ENCODE measurements at regions not wholly inside any gene's neighbourhood (a gene's known extent, or its start where the extent isn't known, plus 50 kb on each side); places are given as distances from the start of the nearest gene placed in this dataset.

GRCh38 chr14:53609009-53609408 lies 347.6 kb downstream of the BMP4 start:
- Histone ChIP-seq H3K4me1 (ENCODE audit: insufficient read depth, low read length) (peaks cover 9% of the 10 kb centered on the region; the same call in 1 of the 2 replicates), H3K79me2 (ENCODE audit: insufficient read depth, low read length) (no peaks in the 10 kb centered on the region), H3K4me3 (ENCODE audit: low read depth in 1 of 2, low read length in 2 of 2) (no peak overlapping the region), H3K36me3 (ENCODE audit: insufficient read depth, low read length) (no peaks in the 10 kb centered on the region), H3K27ac (ENCODE audit: low read length) (no peak overlapping the region), H3K9ac (ENCODE audit: low read depth, low read length) (no peak overlapping the region), H3K4me2 (ENCODE audit: insufficient read depth, low read length) (no peak overlapping the region), H3K9me3 (ENCODE audit: insufficient read depth, low read length, severe bottlenecking) (no peaks in the 10 kb centered on the region), H2AFZ (ENCODE audit: low read depth, low read length) (no peak overlapping the region), H3K27me3 (ENCODE audit: insufficient read depth, low read length, poor library complexity) (no peaks in the 10 kb centered on the region), H4K20me1 (ENCODE audit: insufficient read depth, low read length) (no peaks in the 10 kb centered on the region)
- TF ChIP-seq EZH2 (IDR thresholded peaks at IDR 0.05; ENCODE audit: borderline replicate concordance, low read depth, low read length, severe bottlenecking) = no peak
- no peak for TF ChIP-seq CTCF (IDR thresholded peaks at IDR 0.05; ENCODE audit: borderline replicate concordance, extremely low read depth, low read length, poor library complexity, severe bottlenecking)
- DNase-seq (no peak), ATAC-seq (ENCODE audit: insufficient read depth, low read depth) (no peak)

- Histone ChIP-seq H3K9ac (ENCODE audit: low read depth, low read length) (no peak overlapping the region), H3K9me3 (ENCODE audit: insufficient read depth, low read length, severe bottlenecking) (no peaks in the 10 kb centered on the region), H3K4me1 (ENCODE audit: insufficient read depth, low read length) (peaks cover 10% of the 10 kb centered on the region; the same call in 1 of the 2 replicates), H2AFZ (ENCODE audit: low read depth, low read length) (no peak overlapping the region), H3K27me3 (ENCODE audit: insufficient read depth, low read length, poor library complexity) (no peaks in the 10 kb centered on the region), H4K20me1 (ENCODE audit: insufficient read depth, low read length) (no peaks in the 10 kb centered on the region), H3K79me2 (ENCODE audit: insufficient read depth, low read length) (no peaks in the 10 kb centered on the region), H3K4me2 (ENCODE audit: insufficient read depth, low read length) (no peak overlapping the region), H3K4me3 (ENCODE audit: low read depth in 1 of 2, low read length in 2 of 2) (no peak overlapping the region), H3K36me3 (ENCODE audit: insufficient read depth, low read length) (no peaks in the 10 kb centered on the region), H3K27ac (ENCODE audit: low read length) (no peak overlapping the region)
- no peak for DNase-seq
- TF ChIP-seq CTCF (IDR thresholded peaks at IDR 0.05; ENCODE audit: borderline replicate concordance, extremely low read depth, low read length, poor library complexity, severe bottlenecking) (no peak), EZH2 (IDR thresholded peaks at IDR 0.05; ENCODE audit: borderline replicate concordance, low read depth, low read length, severe bottlenecking) (no peak)
- no peak for ATAC-seq (ENCODE audit: insufficient read depth, low read depth)
Measured at GRCh38 chr14:53608369-53608768, 348.3 kb downstream of the BMP4 start.

GRCh38 chr14:53606203-53606602 lies 350.4 kb downstream of the BMP4 start:
- no peak for DNase-seq
- Histone ChIP-seq H3K4me3 (ENCODE audit: low read depth in 1 of 2, low read length in 2 of 2) (no peak overlapping the region), H3K4me2 (ENCODE audit: insufficient read depth, low read length) (no peak overlapping the region), H3K27me3 (ENCODE audit: insufficient read depth, low read length, poor library complexity) (no peaks in the 10 kb centered on the region), H3K9me3 (ENCODE audit: insufficient read depth, low read length, severe bottlenecking) (no peaks in the 10 kb centered on the region), H2AFZ (ENCODE audit: low read depth, low read length) (no peak overlapping the region), H4K20me1 (ENCODE audit: insufficient read depth, low read length) (no peaks in the 10 kb centered on the region), H3K4me1 (ENCODE audit: insufficient read depth, low read length) (peaks cover 7% of the 10 kb centered on the region; the same call in 1 of the 2 replicates), H3K9ac (ENCODE audit: low read depth, low read length) (no peak overlapping the region), H3K27ac (ENCODE audit: low read length) (no peak overlapping the region), H3K79me2 (ENCODE audit: insufficient read depth, low read length) (no peaks in the 10 kb centered on the region), H3K36me3 (ENCODE audit: insufficient read depth, low read length) (no peaks in the 10 kb centered on the region)
- TF ChIP-seq CTCF (IDR thresholded peaks at IDR 0.05; ENCODE audit: borderline replicate concordance, extremely low read depth, low read length, poor library complexity, severe bottlenecking) = no peak
- TF ChIP-seq EZH2 (IDR thresholded peaks at IDR 0.05; ENCODE audit: borderline replicate concordance, low read depth, low read length, severe bottlenecking) = no peak
- ATAC-seq (ENCODE audit: insufficient read depth, low read depth) = no peak

GRCh38 chr14:53605562-53605961 lies 351.1 kb downstream of the BMP4 start:
- Histone ChIP-seq H3K4me2 (ENCODE audit: insufficient read depth, low read length) (no peak overlapping the region), H3K36me3 (ENCODE audit: insufficient read depth, low read length) (no peaks in the 10 kb centered on the region), H2AFZ (ENCODE audit: low read depth, low read length) (no peak overlapping the region), H3K9me3 (ENCODE audit: insufficient read depth, low read length, severe bottlenecking) (no peaks in the 10 kb centered on the region), H3K9ac (ENCODE audit: low read depth, low read length) (no peak overlapping the region), H3K4me1 (ENCODE audit: insufficient read depth, low read length) (peaks cover 7% of the 10 kb centered on the region; the same call in 1 of the 2 replicates), H3K27ac (ENCODE audit: low read length) (no peak overlapping the region), H4K20me1 (ENCODE audit: insufficient read depth, low read length) (no peaks in the 10 kb centered on the region), H3K4me3 (ENCODE audit: low read depth in 1 of 2, low read length in 2 of 2) (no peak overlapping the region), H3K79me2 (ENCODE audit: insufficient read depth, low read length) (no peaks in the 10 kb centered on the region), H3K27me3 (ENCODE audit: insufficient read depth, low read length, poor library complexity) (no peaks in the 10 kb centered on the region)
- DNase-seq (no peak), ATAC-seq (ENCODE audit: insufficient read depth, low read depth) (no peak)
- TF ChIP-seq CTCF (IDR thresholded peaks at IDR 0.05; ENCODE audit: borderline replicate concordance, extremely low read depth, low read length, poor library complexity, severe bottlenecking) (no peak), EZH2 (IDR thresholded peaks at IDR 0.05; ENCODE audit: borderline replicate concordance, low read depth, low read length, severe bottlenecking) (no peak)

Data from DND-41 (cell line).